PC-3 (cell line): ENCODE measurements at regions not wholly inside any gene's neighbourhood (a gene's known extent, or its start where the extent isn't known, plus 50 kb on each side); places are given as distances from the start of the nearest gene placed in this dataset.

Experiments
- ATAC-seq: fragments of 200-7000 bp; cut with Tn5 transposase; 2 replicates; pipeline ENCODE4 v1.9.1; 2020; ENCODE audit warnings: mild to moderate bottlenecking, moderate library complexity
- BruUV-seq: library from RNA; stranded (reverse); fragments of 400-500 nt; replicated peaks from 2 replicates; lab custom pipeline; 2021; lab: Mats Ljungman, UMichigan
- CTCF ChIA-PET: fragments of 300-600 bp; sonication (Branson Sonifier 250); formaldehyde crosslinking; loops from one replicate; lab custom pipeline; 2022; ENCODE audit warnings: antibody characterized with exemption; lab: Charles Lee
- POLR2A ChIA-PET: fragments of 300-600 bp; sonication (Branson Sonifier 250); formaldehyde crosslinking; loops from one replicate; lab custom pipeline; 2022; ENCODE audit warnings: antibody characterized with exemption; ENCODE audit not compliant: unreplicated experiment; lab: Charles Lee
- DNase-seq: peaks from one replicate; pipeline ENCODE4 v3.0.0-alpha.2; 2015
- H2AFZ ChIP-seq: fragments of 300-600 bp; sonication (generic); 2 replicates; pipeline ENCODE4 v1.6.0; 2016; ENCODE audit warnings: antibody characterized with exemption, low read length
- H3F3A ChIP-seq: fragments of 300-600 bp; sonication (generic); one replicate; pipeline ENCODE4 v1.6.0; 2017; ENCODE audit warnings: antibody characterized with exemption, low read length, control low read depth, mild to moderate bottlenecking; ENCODE audit not compliant: unreplicated experiment
- H3K27ac ChIP-seq: fragments of 300-600 bp; sonication (generic); 2 replicates; pipeline ENCODE4 v1.5.1; 2016; ENCODE audit warnings: mild to moderate bottlenecking, low read length
- H3K27me3 ChIP-seq: fragments of 300-600 bp; sonication (generic); 2 replicates; pipeline ENCODE4 v1.6.1; 2016; ENCODE audit warnings: low read length, mixed read lengths
- H3K36me3 ChIP-seq: fragments of 300-600 bp; sonication (generic); 2 replicates; pipeline ENCODE4 v1.6.1; 2016; ENCODE audit warnings: low read depth, mixed run types, low read length, mixed read lengths
- H3K4me1 ChIP-seq: fragments of 300-600 bp; sonication (generic); 2 replicates; pipeline ENCODE4 v1.5.1; 2016; ENCODE audit warnings: low read length; ENCODE audit not compliant: insufficient read depth
- H3K4me2 ChIP-seq: fragments of 300-600 bp; sonication (generic); 2 replicates; pipeline ENCODE4 v1.6.0; 2016; ENCODE audit warnings: low read length
- H3K4me3 ChIP-seq: fragments of 300-600 bp; sonication (generic); 2 replicates; pipeline ENCODE4 v1.5.1; 2016; ENCODE audit warnings: mild to moderate bottlenecking, low read length, mixed read lengths
- H3K79me2 ChIP-seq: fragments of 300-600 bp; sonication (generic); 2 replicates; pipeline ENCODE4 v1.6.1; 2017; ENCODE audit warnings: low read length, mixed read lengths
- H3K9ac ChIP-seq: fragments of 300-600 bp; sonication (generic); 2 replicates; pipeline ENCODE4 v1.6.0; 2016; ENCODE audit warnings: mild to moderate bottlenecking, low read length
- H3K9me2 ChIP-seq: fragments of 300-600 bp; sonication (generic); replicated peaks from 2 replicates; pipeline ENCODE4 v1.6.1; 2016; ENCODE audit warnings: mixed run types, low read length, mixed read lengths
- H3K9me3 ChIP-seq: fragments of 300-600 bp; sonication (generic); 2 replicates; pipeline ENCODE4 v1.6.1; 2016; ENCODE audit warnings: low read length, mixed read lengths
- H4K20me1 ChIP-seq: fragments of 300-600 bp; sonication (generic); 2 replicates; pipeline ENCODE4 v1.6.1; 2016; ENCODE audit warnings: low read length, mixed read lengths
- CTCF ChIP-seq: fragments of 300-600 bp; sonication (generic); conservative IDR thresholded peaks from 2 replicates; pipeline ENCODE4 v1.5.1; 2017; ENCODE audit warnings: antibody characterized with exemption, low read depth, mild to moderate bottlenecking, low read length
- EZH2 ChIP-seq: fragments of 300-600 bp; sonication (generic); IDR thresholded peaks from one replicate; pipeline ENCODE4 v1.6.1; 2017; ENCODE audit warnings: antibody characterized with exemption, mild to moderate bottlenecking, low read length; ENCODE audit not compliant: unreplicated experiment
- EZH2phosphoT487 ChIP-seq: fragments of 300-600 bp; sonication (generic); IDR thresholded peaks from 2 replicates; pipeline ENCODE4 v1.6.1; 2018; ENCODE audit warnings: mild to moderate bottlenecking, antibody characterized with exemption, low read length, borderline replicate concordance
- intact Hi-C: fragments of 100-400 bp; cut with micrococcal nuclease; formaldehyde crosslinking; loops from 2 replicates; pipeline ENCODE4 v1.9.0; 2023

GRCh38 chr6:23154159-23154558 lies 584.8 kb downstream of the HDGFL1 start:
- ChIA-PET CTCF (no interaction called here), POLR2A (no interaction called here)
- no peak overlapping the region for H3K4me3 ChIP-seq
- H3F3A ChIP-seq: no peaks in the 10 kb centered on the region
- no peak overlapping the region for H3K4me2 ChIP-seq
- no TSS peak for BruUV-seq
- intact Hi-C loops: no loop called here
- no peaks in the 10 kb centered on the region for H3K27me3 ChIP-seq
- H3K79me2 ChIP-seq: no peaks in the 10 kb centered on the region
- H3K36me3 ChIP-seq: no peaks in the 10 kb centered on the region
- no peak overlapping the region for H3K9ac ChIP-seq
- no peaks in the 10 kb centered on the region for H3K9me3 ChIP-seq
- TF ChIP-seq EZH2phosphoT487 (no peak), EZH2 (no peak), CTCF (no peak)
- H4K20me1 ChIP-seq: no peaks in the 10 kb centered on the region
- no peak for DNase-seq
- H3K27ac ChIP-seq: no peak overlapping the region
- H2AFZ ChIP-seq: no peak overlapping the region
- no peaks in the 10 kb centered on the region for H3K4me1 ChIP-seq
- H3K9me2 ChIP-seq: no peaks in the 10 kb centered on the region
- ATAC-seq: no peak

GRCh38 chr6:23170049-23170448 lies 600.7 kb downstream of the HDGFL1 start:
- Histone ChIP-seq H2AFZ (no peak overlapping the region), H3K4me3 (no peak overlapping the region), H3K79me2 (no peaks in the 10 kb centered on the region), H3K4me1 (peaks cover 20% of the 10 kb centered on the region), H3K36me3 (no peaks in the 10 kb centered on the region), H3K9me2 (no peaks in the 10 kb centered on the region), H3K9ac (no peak overlapping the region), H3F3A (peaks cover 10% of the 10 kb centered on the region), H3K27ac (no peak overlapping the region), H4K20me1 (no peaks in the 10 kb centered on the region), H3K27me3 (no peaks in the 10 kb centered on the region), H3K9me3 (no peaks in the 10 kb centered on the region), H3K4me2 (no peak overlapping the region)
- CTCF ChIA-PET: no interaction called here
- DNase-seq: no peak
- TF ChIP-seq EZH2 (no peak), EZH2phosphoT487 (no peak), CTCF (no peak)
- POLR2A ChIA-PET: no interaction called here
- ATAC-seq: no peak
- no TSS peak for BruUV-seq
- intact Hi-C loops: loop anchor here (10.0 kb wide), 1 partner anchor 215 kb away; no protein-coding TSS in a partner anchor

- no peaks in the 10 kb centered on the region for H4K20me1 ChIP-seq
- H3K4me2 ChIP-seq: no peak overlapping the region
- no TSS peak for BruUV-seq
- POLR2A ChIA-PET: no interaction called here
- DNase-seq: peak; percentile 7
- H3K9ac ChIP-seq: peak overlapping the region; percentile 75
- CTCF ChIA-PET: no interaction called here
- no peaks in the 10 kb centered on the region for H3K36me3 ChIP-seq
- H2AFZ ChIP-seq: peak overlapping the region; percentile 1
- no peaks in the 10 kb centered on the region for H3K9me3 ChIP-seq
- H3K27me3 ChIP-seq: no peaks in the 10 kb centered on the region
- H3K9me2 ChIP-seq: no peaks in the 10 kb centered on the region
- H3K79me2 ChIP-seq: no peaks in the 10 kb centered on the region
- ATAC-seq: no peak; the same call in 1 of the 2 replicates
- H3F3A ChIP-seq: peaks cover 10% of the 10 kb centered on the region
- no peak overlapping the region for H3K4me3 ChIP-seq
- peak overlapping the region; percentile 95 for H3K27ac ChIP-seq
- TF ChIP-seq EZH2: no peak
- TF ChIP-seq CTCF: no peak
- no peak for TF ChIP-seq EZH2phosphoT487
- H3K4me1 ChIP-seq: peaks cover 31% of the 10 kb centered on the region
- intact Hi-C loops: loop anchor here (10.0 kb wide), 1 partner anchor 218 kb away; no protein-coding TSS in a partner anchor
Observed at GRCh38 chr6:23173234-23173633, 603.9 kb downstream of the HDGFL1 start.
